HG03135 (cell line): ENCODE measurements at regions not wholly inside any gene's neighbourhood (a gene's known extent, or its start where the extent isn't known, plus 50 kb on each side); places are given as distances from the start of the nearest gene placed in this dataset.
"Not testable (repeated sequence)": the region's sequence is repeated elsewhere in the genome, so short reads cannot be mapped to it uniquely, and the experiment has no call there.

Source experiments
- ATAC-seq: cut with Tn5 transposase; IDR thresholded peaks from one replicate; pipeline ENCODE4 v1.9.1; 2021; ENCODE audit warnings: mild to moderate bottlenecking, moderate library complexity; ENCODE audit not compliant: unreplicated experiment

DNA sequence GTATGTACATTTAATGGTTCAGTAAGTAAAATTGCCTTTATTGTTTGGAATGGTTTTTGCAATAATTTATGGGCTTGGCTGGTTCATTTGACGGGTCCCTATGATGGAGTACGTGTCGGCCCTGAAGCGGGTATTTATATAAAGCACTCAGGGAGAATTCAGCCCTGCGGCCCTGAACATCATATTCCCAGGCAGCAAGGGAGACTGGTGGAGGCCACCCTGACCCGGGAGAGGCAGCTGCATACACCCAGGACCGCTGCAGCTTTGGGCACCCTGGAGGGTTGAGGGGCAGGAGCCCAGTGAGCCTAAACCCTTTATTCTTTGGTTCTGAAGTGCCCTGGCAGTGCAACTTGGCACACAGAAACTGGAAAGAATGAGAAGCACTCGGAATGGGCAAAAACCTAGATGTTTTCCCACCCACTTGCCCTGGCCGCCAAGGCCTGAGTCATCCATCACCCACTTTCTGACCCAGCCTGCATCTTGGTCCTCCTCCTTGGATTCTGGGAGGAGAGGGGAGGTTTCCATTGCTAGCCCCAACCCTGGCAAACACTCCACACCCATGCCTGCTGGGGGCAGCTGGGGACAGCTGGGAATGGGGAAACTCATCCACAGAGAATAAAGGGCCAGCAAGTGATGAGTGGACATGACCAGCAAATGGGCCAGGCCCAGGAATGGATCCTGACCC, 162.2 kb upstream of the TNRC6C start:
- ATAC-seq = no peak

- no peak for ATAC-seq
Measured at GRCh38 chr17:77798031-77798430, 160.5 kb upstream of the TNRC6C start.

GRCh38 chr17:77798481-77798880, 160.0 kb upstream of the TNRC6C start:
- no peak for ATAC-seq

DNA sequence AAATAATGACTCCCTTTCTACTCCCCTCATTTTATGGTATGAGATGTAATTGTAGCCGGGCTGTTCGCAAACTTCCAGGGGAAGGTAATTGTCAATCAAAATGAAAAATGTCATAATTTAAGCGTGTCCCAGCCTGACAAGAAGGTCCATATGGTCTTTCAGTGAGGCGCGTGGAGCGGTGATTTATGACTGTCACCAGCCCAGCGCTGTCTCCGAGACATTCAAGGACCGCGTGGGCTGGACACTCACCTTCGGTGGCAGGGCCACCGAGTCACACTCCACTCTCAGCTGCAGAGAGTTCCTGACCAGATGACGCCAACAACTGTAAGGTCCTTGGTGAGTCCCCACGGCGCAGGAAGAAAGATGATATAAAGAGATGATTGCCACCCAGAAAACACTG, 157.7 kb upstream of the TNRC6C start:
- ATAC-seq = no peak

- no peak for ATAC-seq
Measured at GRCh38 chr17:77801545-77802332, 156.8 kb upstream of the TNRC6C start.

DNA sequence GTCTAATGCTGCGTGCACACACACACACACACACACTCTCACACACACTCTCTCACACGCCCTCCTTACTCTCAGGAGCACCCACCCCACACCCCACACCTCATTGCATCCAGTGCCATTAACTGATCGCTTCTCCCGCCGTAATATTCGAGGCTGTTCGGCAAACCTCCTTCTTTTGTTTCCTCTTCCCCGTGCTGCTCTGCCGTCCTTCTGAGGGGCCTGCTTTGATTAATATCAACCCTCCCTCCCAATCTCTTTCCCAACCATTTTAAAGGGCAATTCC, 156.2 kb upstream of the TNRC6C start:
- no peak for ATAC-seq

- no peak for ATAC-seq
Measured at GRCh38 chr17:77802811-77803220, 155.7 kb upstream of the TNRC6C start.

GRCh38 chr17:77803726-77804125, 154.8 kb upstream of the TNRC6C start:
- ATAC-seq = no peak

DNA sequence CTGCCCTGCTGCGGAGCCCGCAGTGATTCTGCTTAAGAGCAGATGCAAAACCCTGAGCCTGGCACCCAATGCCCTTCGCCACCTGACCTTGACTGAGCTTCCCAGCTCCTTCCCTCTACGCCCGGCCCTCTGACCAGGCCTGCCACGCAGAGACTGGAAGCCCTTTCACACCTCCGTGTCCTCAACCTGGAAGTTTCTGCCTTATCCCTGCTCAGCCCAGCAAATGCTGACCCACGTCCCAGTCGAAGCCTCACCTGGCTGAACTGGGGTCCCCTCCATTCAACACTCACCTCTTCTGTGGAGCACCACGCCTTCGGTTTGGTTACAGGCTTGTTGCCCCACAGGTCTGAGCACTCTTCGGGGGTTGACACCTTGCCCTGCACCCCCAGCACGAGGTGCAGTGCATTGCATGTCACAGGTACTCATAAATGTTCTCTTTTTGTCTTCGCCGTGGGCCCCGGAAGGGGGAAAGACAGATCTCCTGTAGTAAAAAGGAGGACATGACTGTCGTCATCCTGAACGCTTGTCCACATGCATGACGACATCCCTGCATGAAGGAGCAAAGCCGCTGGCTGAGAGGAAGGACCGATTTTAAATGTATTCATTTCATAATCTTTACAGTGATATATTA, 153.6 kb upstream of the TNRC6C start:
- no peak for ATAC-seq

- ATAC-seq = not testable (repeated sequence)
Measured at GRCh38 chr17:77805970-77806369, 152.5 kb upstream of the TNRC6C start.

GRCh38 chr17:77807051-77807745, 151.3 kb upstream of the TNRC6C start:
- no peak for ATAC-seq

DNA sequence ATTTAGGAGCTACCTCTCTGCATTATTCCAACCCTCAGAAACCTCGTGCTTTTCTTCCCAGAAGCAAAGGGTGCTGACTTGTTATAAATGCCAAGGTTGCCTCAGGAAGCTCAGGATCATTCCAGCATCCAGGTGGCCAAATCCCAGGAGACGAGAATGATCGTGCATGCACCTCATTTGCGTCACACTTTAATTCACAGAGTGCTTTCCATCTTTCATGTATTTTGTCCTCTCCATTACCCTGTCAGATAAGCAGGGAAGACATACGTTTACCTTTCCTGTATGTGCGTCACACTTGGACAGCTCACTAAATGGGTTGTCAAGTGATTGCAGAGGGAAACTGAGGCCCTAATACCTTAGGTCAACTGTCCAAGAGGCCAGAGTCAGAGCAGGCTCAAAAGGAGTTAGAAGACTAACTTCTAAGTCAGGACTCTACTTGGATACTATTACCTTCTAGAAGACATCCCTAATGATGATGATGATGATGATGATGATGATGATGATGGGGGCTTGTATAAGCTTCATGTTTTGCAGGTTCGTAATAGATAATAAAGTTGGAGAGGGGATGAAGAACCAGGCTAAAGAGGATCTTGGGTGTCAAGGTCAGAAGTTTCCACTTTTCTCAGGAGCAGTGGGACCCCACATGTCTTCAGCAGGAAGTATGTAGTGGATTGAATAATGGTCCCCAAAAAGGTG, 150.6 kb upstream of the TNRC6C start:
- ATAC-seq = no peak

- no peak for ATAC-seq
Measured at GRCh38 chr17:77808686-77809425, 149.6 kb upstream of the TNRC6C start.

DNA sequence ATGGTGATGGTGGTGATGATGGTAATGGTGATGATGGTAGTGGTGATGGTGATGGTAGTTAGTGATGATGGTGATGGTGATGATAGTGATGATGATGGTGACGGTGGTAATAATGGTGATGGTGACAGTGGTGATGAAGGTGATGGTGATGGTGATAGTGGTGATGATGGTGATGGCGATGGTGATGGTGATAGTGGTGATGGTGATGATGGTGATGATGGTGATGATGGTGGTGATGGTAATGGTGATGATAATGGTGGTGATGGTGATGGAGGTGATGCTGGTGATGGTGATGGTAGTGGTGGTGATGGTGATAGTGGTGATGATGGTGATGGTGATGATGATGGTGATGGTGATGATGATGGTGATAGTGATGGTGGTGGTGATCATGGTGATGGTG, 148.7 kb upstream of the TNRC6C start:
- no peak for ATAC-seq

DNA sequence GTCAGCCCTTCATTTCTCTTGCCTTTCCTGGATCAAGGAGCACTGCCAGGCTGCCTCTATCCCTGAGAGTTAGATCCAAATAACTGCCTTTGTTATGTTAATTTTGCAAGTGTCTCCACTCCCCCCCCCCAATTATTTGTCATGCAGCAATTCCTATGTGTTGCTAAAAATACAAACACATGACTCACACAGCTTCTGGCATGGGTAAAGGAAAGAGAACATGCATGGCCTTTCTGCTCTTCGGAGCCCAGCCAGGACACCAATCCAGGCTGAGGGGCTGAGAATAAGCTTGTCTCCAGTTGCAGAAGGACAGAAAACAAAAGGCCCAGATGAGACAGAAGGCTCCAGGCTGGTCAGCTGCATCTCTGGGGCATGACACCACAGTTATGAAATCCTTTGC, 148.0 kb upstream of the TNRC6C start:
- no peak for ATAC-seq

DNA sequence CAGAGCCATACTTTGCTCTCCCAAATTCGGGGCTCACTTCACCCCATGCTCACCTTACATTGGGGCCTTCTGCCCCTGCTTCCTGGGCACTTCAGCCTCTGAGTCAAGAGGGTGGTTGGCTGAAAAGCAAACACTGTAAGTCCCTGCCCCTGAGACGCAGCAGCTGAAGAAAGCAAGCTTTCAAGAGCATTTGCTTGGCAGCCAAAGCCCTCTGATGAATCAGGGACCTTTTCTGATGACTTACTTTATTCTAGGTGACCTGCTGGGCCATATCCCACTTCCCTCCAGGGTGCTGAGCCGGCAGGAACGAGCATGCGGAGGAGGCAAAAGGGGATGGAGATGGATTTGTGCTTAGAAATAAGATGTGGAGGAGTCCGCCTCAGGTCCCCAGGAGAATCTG, 147.0 kb upstream of the TNRC6C start:
- ATAC-seq = no peak

DNA sequence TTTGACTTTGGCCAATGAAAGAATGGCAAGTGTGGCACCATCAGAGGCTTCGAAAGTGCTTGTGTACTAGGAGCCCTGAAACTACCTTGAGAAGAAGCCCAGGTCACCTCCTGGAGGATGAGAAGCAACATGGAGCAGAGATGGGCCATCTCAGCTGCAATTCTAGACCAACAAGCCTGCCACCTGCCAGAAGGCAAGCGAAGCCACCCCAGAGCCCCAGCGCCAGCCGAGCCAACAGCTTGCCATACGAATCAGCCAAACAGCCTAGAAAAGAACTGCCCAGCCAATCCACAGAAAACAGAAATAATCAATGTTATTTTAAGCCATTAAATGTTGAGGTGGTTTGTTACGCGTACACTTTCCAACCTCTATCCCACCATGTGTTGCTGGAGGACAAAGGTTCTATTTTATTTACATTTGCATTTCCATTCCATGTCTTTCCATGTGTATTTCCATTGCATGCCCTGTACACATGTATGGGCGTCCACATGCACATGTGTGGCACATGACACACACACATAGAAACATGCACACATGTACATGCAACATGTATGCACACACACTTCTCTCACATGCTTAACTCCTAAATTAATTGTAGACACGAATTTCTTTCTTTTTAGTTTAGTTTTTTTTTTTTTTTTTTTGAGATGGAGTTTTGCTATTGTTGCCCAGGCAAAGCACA, 144.3 kb upstream of the TNRC6C start:
- no peak for ATAC-seq

GRCh38 chr17:77815127-77815905, 143.2 kb upstream of the TNRC6C start:
- no peak for ATAC-seq

DNA sequence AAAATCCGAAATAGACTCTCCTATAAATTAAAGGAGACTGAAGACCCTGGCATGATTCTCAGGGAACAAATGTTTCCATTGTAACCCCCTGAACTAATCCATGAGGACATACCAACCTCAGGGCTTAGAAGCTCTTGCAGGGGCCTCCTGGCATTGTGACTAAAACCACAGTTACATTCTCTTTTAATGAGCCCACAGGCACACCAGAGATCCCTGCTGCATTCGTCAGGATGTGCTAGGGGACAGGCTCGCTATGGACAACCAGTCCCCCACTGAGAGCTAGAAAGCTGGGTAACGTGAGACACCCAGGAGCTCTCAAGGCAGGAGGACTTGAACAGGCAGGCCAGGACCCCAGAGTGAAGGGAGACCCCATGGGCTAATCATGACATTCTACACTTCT, 140.6 kb upstream of the TNRC6C start:
- no peak for ATAC-seq
